ENCODE measurements at regions not wholly inside any gene's neighbourhood (a gene's known extent, or its start where the extent isn't known, plus 50 kb on each side); places are given as distances from the start of the nearest gene placed in this dataset.
A peak's percentile ranks its signal among the peaks of the same experiment; 100 is the strongest.
"Not testable (repeated sequence)": the region's sequence is repeated elsewhere in the genome, so short reads cannot be mapped to it uniquely, and the experiment has no call there.

DNA sequence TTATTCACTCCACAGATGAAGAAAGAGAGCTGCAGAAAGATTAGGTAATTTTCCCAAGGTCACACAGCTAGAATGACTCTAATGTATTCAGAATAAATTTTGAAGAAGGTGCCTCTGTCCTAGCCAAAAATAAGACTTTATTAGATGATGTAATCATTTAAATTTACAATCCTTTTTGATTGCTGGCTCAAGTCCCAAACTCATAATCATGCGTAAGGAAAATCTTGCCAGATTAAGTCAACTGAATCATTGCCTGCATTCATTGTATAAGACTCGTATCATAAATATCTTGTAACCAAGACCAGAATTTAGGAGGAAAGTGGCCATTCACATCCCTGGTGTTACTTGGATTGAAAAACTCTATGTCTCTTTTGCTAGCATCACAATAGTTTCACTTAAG, 53.1 kb upstream of the STK39 start:
- no peak overlapping the region for H3K27ac ChIP-seq
- H3K4me3 ChIP-seq, result no peak overlapping the region

DNA sequence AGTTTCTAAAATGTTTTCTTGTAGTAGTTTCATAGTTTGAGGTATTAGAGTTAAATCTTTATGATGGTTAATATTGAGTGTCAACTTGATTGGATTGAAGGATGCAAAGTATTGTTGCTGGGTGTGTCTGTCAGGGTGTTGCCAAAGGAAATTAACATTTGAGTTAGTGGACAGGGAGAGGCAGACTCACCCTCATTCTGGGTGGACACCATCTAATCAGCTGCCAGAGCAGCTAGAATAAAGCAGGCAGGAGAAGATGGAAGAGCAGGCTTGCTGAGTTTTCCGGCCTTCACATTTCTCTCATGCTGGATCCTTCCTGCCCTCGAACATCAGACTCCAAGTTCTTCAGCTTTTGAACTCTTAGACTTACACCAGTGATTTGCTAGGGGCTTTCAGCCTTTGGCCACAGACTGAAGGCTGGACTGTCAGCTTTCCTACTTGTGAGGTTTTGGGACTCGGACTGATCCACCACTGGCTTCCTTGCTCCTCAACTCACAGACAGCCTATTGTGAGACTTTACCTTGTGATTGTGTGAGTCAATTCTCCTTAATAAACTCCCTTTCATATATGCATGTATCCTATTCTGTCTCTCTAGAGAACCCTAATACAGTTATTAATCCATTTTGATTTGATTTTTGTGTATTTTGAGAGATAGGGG, 56.8 kb upstream of the STK39 start:
- Histone ChIP-seq H3K27ac (no peak overlapping the region), H3K4me3 (no peak overlapping the region)

DNA sequence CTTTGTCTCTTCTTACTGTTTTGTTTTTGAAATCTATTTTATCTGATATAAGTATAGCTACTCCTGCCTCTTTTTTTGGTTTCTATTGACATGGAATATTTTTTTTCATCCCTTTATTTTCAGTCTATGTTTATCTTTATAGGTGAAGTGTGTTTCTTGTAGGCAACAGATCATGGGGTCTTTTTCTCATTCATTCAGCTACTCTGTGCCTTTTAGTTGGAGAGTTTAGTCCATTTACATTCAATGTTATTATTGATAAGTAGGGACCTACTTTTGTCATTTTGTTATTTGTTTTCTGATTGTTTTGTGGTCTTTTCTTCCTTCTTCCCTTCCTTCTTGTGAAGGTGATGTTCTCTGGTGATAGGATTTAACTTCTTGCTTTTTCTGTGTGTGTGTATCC, 60.0 kb upstream of the STK39 start:
- H3K27ac ChIP-seq, result no peak overlapping the region

DNA sequence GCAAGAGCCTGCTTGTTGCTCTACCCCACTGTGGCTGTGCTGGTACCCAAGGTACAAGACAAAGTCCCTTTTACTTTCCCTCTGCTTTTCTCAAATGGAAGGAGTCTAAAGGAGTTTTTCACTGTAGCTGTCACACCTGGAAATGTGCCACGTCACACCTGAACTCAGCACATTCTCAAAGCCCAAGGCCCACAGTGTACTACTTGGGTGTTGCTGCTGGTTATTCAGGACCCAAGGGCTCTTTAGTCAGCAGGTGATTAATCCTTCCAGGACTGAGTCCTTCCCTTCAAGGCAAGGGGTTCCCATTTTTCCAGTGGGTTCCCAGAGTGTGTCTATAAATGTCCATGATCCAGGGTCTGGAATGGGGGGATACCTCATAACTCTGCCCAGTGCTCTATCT, 63.2 kb upstream of the STK39 start:
- no peak overlapping the region for H3K27ac ChIP-seq
- no peak overlapping the region for H3K4me3 ChIP-seq

More for the DNA sequence above, 60.0 kb upstream of the STK39 start:
- H3K4me3 ChIP-seq, result no peak overlapping the region

DNA sequence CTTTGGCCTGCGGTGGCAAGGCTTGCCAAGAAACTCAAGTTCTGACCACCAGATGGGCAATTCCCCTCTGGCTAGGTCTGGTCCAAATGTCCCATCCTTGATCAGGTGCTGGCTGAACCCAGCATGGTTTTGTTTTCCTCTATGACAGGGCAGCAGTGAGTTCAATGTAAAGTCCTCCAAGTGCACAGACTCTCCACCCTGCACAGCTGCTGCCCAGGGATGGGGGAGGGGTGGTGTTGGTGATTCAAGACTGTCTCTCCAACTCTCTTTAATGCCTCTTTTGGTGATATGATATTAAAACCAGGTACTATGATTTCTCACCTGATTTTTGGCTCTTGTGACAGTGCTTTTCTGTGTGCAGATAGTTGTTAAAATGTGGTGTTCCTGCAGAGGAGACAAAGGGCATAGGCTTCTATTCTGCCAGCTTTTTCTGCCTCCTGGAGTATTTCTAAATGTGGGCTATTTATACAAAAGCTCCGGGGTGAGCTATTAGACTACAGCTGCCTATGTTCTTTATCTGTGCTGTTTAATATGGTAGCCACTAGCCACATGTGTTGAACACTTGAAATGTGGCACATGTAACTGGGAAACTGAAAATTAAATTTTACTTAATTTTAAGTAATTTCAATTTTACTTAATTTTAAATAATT, 64.0 kb upstream of the STK39 start:
- H3K4me3 ChIP-seq, result no peak overlapping the region
- no peak overlapping the region for H3K27ac ChIP-seq

DNA sequence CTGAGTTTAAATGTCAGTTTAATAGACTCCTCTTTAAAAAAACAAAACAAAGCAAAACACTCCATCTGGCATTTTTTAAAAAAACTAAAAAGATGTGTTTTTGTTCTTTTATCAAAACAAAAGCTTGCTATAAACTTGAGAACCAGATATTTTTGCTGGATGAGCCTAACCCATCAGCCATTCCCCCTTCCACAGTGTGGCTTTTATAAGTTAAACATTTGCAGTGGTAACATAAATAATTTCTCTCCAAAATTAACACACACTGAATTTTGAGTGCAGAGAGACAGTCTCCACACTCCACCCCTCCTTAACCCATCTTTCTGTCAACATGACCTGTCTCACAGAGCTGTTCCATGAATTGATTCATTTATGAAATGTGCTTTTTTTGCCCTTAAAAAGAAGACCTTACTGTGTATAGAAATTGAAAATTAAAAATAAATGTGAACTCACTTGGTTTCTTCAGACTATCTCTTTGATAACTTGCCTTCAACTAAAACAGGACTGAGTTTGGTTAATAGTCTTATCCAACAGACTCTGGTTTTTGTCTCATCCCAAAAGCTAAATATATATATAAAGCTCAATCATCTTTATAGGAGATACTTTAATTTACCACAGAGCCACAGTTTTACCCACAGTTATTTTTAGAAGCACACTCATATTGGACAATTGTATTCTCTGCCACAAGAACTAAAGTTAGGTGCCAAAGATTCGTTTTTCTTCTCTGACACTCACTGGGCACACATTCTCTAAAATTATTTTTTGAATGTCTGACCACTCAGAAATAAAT, 64.8 kb upstream of the STK39 start:
- H3K27ac ChIP-seq, result peak overlapping the region in 1 of 21 experiments; percentile 5
- H3K4me3 ChIP-seq, result no peak overlapping the region

DNA sequence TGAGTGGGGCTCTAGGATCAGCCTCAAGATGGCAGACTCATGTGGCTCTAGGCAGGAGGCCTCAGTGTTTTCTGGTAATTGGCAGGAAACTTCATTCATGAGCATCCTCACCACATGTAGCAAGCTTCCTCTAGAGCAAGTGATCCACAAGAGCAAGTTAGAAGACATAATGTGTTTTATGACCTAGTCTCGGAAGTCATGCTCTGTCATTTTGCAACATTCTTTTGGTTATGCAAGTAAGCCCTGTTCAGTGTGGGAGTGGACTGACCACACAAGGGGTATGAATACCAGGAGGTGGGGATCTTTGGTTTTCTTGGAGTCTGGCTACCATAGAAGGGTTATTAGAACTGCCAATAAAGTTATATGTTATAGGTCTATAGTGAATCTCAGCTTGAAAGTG, 66.8 kb upstream of the STK39 start:
- Histone ChIP-seq H3K4me3 (no peak overlapping the region), H3K27ac (no peak overlapping the region)

DNA sequence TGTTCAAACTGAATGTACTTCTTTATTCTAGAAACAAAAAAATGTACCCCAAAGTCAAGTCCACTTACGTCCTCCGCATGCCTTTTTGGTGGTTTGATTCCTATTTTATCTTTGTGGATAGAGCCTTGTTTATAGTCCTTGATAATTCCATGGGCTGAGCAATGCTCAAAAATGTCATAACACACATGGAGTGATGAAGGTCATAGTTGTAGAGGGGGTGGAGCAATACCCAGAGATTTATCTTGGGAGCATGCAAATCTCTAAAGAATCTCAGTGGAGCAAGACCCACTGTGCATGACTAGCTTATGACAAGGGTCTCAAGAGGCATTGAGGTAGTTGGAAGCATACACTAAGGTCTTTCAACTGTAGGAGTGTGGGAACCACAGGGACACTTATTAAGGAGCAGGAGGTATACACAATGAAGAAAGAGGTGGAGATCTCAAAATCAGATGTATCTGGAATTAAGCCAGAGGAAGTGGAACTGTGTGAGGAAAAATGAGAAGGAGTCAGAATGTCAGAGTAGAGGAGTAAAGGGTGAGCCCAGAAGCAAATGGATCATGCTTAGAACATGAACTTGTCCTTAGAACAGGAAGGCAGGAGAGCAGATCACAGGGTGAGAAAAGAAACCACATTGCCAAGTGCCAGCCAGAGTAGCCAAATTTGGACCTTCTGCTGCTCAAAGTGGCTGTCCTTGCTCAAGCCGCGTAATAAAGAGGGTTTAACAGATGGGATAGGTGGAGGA, 68.1 kb upstream of the STK39 start:
- Histone ChIP-seq H3K4me3 (no peak overlapping the region), H3K27ac (no peak overlapping the region)

DNA sequence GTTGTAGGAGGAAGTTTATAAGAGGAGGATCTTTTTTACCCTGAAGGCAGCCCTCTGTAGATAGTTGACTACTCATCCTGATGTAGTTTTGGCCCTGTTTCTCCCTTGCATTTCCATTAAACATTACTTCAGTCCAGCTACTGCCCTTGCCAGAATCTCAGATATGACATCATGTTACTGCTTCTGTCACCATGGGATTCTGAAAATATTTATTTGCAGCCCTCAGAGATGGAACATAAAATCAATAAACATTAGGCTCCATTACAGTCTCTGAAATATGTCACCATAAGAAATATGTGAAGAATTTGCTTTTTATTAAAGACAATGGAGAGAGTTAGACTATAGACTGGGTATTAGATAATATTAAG, 68.7 kb upstream of the STK39 start:
- Histone ChIP-seq H3K27ac (no peak overlapping the region), H3K4me3 (no peak overlapping the region)

DNA sequence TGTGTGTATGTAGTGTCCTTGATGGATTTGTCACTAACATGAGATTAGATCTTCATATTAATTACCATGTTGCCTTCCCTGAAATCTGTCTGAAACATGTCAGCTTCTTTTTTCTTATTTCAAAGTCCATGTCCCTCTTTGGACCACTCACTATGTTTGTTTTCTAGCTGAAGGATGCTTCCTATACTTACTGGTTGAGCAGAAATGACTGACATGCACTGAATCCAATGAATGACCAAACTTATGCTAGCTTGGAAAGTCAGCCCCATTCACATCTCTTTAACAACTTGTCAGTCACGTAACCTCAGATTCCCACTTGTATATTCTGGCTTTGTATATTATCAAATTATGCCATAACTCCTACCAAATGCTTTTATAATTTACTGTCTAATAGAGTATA, 69.9 kb upstream of the STK39 start:
- Histone ChIP-seq H3K4me3 (no peak overlapping the region), H3K27ac (no peak overlapping the region)

DNA sequence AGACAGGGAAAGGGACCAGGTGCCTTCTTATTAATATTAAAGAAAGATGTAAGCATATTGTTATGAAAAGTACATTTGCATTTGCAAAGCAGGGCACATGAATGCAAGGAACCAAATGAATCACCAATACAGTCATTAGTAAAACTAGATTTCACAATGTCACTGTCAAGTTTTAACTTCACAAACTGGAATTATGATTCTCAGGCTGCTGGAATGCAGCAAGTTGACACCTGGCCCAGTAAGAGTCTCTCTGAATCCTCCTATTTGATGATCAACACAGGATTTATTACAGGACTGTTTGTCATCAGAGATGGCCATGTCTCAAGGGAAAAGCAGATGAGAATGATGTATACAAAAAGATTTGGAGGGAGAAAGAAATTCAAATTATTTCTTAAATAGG, 72.9 kb upstream of the STK39 start:
- no peak overlapping the region for H3K4me3 ChIP-seq
- no peak overlapping the region for H3K27ac ChIP-seq

DNA sequence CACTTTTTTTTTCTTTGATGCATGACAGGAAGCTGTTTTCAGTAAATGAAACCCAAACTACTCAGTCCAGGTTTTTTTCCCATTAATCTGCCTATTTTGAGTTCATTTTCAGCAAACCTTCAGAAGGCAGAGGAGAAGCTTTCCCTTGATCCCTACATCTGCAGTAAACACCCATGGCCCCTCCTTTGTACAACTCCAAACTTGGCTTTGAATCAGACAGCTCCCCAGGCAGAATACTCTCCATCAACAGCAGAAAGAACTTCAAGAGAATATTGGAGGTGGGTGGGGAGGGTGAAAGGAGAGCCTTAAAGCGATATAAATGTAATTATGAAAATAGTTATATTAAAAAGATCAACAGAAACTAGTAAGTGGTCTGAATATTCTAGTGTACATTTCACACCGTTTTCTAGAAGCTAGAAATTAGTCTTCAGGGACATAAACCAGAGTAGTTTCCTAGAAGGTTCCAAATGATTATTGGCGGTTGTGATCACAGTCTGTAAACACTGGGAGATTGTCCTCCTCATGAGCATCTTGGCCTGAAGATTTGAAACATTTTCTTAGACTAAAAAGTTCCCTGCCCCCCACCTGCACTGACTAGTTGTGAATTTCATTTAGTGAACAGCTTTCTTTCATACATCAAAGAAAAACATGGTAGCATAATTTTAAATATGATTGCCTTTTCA, 75.1 kb upstream of the STK39 start:
- Histone ChIP-seq H3K27ac (no peak overlapping the region), H3K4me3 (no peak overlapping the region)

DNA sequence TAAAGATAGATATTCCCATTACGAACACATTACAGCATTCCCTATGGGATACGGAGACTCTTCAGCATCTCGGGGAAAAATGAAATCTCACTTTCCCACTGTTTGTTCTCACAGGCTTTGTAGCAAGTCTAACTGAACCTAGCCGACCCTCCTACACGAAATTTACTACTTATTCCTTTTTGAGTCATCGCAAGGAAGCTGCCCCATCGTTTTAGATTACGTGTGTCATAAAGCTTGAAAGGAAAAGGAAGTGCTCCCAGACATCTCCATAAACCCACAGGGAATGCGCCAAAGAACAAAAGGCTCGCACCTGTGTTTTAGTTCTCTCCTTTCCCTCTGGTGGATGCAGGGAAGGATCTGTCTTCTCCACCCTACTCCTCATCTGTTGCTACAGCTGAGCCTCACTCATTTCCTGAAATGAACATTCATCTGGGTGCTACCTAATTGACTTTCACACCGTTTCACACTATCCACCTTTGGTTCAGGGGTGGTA, 76.2 kb upstream of the STK39 start:
- H3K27ac ChIP-seq, result peak overlapping the region in 1 of 21 experiments; percentile 20
- H3K4me3 ChIP-seq, result no peak overlapping the region

DNA sequence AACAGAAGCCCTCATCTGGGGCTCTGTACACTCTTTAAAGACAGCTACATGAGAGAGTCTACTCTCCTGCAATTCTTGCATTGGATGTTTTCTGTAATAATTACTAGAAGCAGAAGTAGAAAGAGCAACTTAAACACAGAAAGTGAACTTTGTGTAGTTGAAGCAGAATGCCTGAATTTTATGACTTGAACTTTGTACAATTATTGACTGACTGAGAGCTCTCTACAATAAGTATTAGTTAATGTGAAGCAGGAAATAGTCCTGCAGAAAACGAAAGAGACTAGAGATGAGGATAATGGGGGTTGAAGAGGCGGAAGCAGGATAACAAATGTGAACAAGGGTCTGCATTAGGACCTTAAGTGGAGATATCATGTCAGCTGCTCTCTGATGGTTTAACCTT, 79.2 kb upstream of the STK39 start:
- Histone ChIP-seq H3K27ac (no peak overlapping the region), H3K4me3 (no peak overlapping the region)

DNA sequence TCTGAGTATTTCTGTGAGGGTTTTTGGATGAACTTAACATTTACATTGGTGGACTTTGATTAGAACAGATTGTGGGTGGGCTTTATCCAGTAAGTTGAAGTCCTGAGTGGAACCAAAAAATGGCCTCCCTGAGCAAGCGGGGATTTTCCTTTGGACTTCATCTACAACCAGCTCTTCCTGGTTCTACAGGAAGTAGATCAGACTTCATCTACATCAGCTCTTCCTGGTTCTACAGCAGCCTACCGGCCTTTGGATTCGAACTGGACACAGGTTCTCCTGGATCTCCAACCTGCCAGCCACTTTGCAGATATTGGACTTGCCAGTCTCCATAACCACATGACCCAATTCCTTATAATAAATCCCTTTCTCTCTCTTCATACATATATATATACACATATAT, 79.9 kb upstream of the STK39 start:
- Histone ChIP-seq H3K27ac (no peak overlapping the region), H3K4me3 (no peak overlapping the region)

DNA sequence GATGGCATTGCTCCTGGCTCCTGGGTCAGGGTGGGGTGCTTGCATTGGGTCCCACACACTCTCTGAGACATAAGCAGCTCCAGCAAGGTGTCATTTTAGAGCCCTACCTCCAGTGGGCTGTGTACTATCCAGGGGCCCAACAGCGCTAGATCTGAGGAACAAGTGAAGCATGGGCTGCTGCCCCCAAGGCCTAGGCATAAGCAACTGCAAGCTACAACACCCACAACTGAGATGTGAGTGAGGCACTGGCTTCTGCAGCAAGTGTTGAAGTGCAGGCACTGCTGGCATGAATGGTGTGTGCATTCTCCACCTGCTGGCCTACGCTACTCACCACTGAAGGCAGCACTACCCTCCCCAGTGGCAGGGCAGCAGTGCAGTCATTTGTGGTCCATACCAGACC, 81.0 kb upstream of the STK39 start:
- Histone ChIP-seq H3K27ac (no peak overlapping the region), H3K4me3 (no peak overlapping the region)

DNA sequence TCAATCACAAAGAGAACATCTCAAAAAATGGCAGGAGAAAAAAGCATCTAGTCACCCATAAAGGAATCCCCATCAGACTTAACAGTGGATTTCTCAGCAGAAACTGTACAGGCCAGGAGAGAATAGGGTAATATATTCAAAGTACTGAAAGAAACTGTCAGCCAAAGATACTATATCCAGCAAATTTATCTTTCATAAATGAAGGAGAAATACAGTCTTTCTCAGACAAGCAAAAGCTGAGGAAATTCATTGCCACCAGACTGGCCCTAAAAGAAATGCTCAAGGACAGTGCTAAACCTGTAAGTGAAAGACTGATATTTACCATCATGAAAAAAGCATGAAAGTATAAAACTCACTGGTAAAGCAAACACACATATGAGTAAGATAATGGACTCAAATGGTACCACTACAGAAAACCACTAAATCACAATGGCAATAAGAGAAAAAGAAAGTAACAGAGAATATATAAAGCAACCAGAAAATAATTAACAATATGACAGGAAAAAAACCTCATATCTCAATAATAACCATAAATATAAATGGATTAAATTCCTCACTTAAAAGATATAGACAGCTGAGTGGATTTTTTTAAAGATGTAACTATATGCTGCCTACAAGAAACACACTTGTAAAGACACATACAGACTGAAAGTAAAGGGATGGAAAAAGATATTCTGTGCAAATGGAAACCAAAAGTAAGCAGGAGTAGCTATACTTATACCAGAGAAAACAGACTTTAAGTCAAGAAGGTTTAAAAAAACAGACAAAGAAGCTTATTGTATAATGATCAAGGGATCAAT, 83.4 kb upstream of the STK39 start:
- H3K27ac ChIP-seq, result no peak overlapping the region

DNA sequence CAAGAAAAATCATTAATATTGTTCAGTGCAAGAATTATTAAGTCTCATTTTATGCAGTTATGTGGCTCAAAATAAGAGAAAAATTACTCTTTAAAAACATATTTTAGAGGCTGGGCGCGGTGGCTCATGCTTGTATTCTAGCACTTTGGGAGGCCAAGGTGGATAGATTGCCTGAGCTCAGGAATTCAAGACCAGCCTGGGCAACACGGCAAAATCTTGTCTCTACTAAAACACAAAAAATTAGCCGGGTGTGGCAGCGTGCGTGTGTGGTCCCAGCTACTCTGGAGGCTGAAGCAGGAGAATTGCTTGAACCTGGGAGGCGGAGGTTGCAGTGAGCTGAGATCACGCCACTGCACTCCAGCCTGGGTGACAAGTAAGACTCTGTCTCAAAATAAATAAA, 87.9 kb upstream of the STK39 start:
- not testable (repeated sequence) for H3K4me3 ChIP-seq, H3K27ac ChIP-seq

More for the DNA sequence above, 83.4 kb upstream of the STK39 start:
- H3K4me3 ChIP-seq, result no peak overlapping the region

DNA sequence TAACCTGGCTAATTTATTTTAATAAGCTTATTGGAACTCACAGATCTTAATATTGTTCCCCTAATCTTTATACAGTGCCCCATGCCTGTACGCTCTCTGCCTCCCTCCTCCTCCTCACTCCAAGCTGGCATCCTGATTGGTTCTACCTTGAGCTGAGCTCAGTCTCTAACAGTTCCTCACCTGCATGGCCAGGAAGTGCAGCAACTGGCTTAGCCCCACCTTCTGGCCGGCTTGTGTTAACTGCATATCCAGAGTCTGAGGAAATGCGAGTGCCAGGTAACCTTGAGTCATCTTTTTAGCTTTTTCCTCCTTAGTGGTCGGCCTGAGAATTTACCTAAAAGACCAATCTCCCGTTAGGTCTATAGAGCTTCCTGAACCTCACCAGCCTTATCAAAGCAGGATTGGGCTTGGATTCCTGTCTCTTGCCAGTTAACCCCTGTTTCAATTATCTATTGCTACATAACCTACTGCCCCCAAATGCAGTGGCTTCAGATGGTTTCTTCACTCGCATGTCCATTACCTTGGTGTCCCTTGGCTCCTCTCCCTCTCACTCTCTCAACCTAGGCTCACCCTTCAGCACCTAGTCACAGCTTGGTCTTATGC, 89.5 kb upstream of the STK39 start:
- no peak overlapping the region for H3K4me3 ChIP-seq
- no peak overlapping the region for H3K27ac ChIP-seq

Measured in skin epidermis (tissue), 12 donors.